HL-60 (cell line): ENCODE measurements at regions not wholly inside any gene's neighbourhood (a gene's known extent, or its start where the extent isn't known, plus 50 kb on each side); places are given as distances from the start of the nearest gene placed in this dataset.

ENCODE experiments used
- DNase-seq, 2 experiments: peaks; one replicate each; pipeline ENCODE4 v3.0.0-alpha.2; 2010 to 2020; ENCODE audit warnings: low read depth in 1 of 2, low spot score in 1 of 2
- H3K27ac ChIP-seq: fragments of 250-450 bp; sonication (Bioruptor Pico); replicated peaks from 2 replicates; pipeline ENCODE4 v1.5.1; 2020; ENCODE audit warnings: mild to moderate bottlenecking, moderate library complexity
- H3K27me3 ChIP-seq: fragments of 250-450 bp; sonication (Bioruptor Pico); 2 replicates; pipeline ENCODE4 v1.5.1; 2021; ENCODE audit warnings: mild to moderate bottlenecking, moderate library complexity; ENCODE audit not compliant: insufficient read depth, poor library complexity, severe bottlenecking
- H3K4me3 ChIP-seq: replicated peaks from 2 replicates; pipeline ENCODE4 v1.5.1; 2011; ENCODE audit warnings: mild to moderate bottlenecking, control low read depth, low read length; ENCODE audit not compliant: insufficient read depth
- CTCF ChIP-seq: IDR thresholded peaks from one replicate; pipeline ENCODE4 v1.5.1; 2011; ENCODE audit warnings: low read length, control low read depth, inconsistent platforms; ENCODE audit not compliant: insufficient read depth
- GABPA ChIP-seq: IDR thresholded peaks from 2 replicates; pipeline ENCODE4 v1.6.1; 2012; ENCODE audit warnings: low read depth
- POLR2AphosphoS5 ChIP-seq: IDR thresholded peaks from 2 replicates; pipeline ENCODE4 v1.6.1; 2012; ENCODE audit warnings: low read depth
- REST ChIP-seq: IDR thresholded peaks from 2 replicates; pipeline ENCODE4 v1.6.1; 2012; ENCODE audit warnings: low read depth; ENCODE audit not compliant: insufficient replicate concordance
- SPI1 ChIP-seq: IDR thresholded peaks from 2 replicates; pipeline ENCODE4 v1.6.1; 2012; ENCODE audit warnings: low read depth, mild to moderate bottlenecking, borderline replicate concordance

- no peak overlapping the region for H3K4me3 ChIP-seq
- no peak for TF ChIP-seq GABPA
- no peak for TF ChIP-seq REST
- TF ChIP-seq SPI1 = no peak
- no peak for TF ChIP-seq POLR2AphosphoS5
- no peak for TF ChIP-seq CTCF
- H3K27ac ChIP-seq = no peak overlapping the region
- no peak for DNase-seq
- no peaks in the 10 kb centered on the region for H3K27me3 ChIP-seq
These were observed 200.1 kb upstream of the BTBD3 start for GRCh38 chr20:11717562-11717961.

- Histone ChIP-seq H3K4me3 (no peak overlapping the region), H3K27ac (no peak overlapping the region)
These were observed 199.1 kb upstream of the BTBD3 start for GRCh38 chr20:11718474-11719094.

GRCh38 chr20:11719153-11719552 is 198.5 kb upstream of the BTBD3 start:
- no peaks in the 10 kb centered on the region for H3K27me3 ChIP-seq
- TF ChIP-seq GABPA (no peak), CTCF (no peak), POLR2AphosphoS5 (no peak), SPI1 (no peak), REST (no peak)
- no peak overlapping the region for H3K27ac ChIP-seq
- DNase-seq = no peak
- no peak overlapping the region for H3K4me3 ChIP-seq

More at GRCh38 chr20:11718474-11719094, 199.1 kb upstream of the BTBD3 start:
- no peak for TF ChIP-seq GABPA
- TF ChIP-seq CTCF = no peak
- TF ChIP-seq POLR2AphosphoS5 = no peak
- TF ChIP-seq SPI1 = no peak
- DNase-seq = no peak
- no peaks in the 10 kb centered on the region for H3K27me3 ChIP-seq

GRCh38 chr20:11721411-11721810 is 196.3 kb upstream of the BTBD3 start:
- no peak overlapping the region for H3K27ac ChIP-seq
- no peak for TF ChIP-seq SPI1
- TF ChIP-seq GABPA = no peak
- no peak for TF ChIP-seq CTCF
- TF ChIP-seq REST = no peak
- TF ChIP-seq POLR2AphosphoS5 = no peak
- no peak overlapping the region for H3K4me3 ChIP-seq
- no peak for DNase-seq
- H3K27me3 ChIP-seq = no peaks in the 10 kb centered on the region
